ENCODE measurements at regions not wholly inside any gene's neighbourhood (a gene's known extent, or its start where the extent isn't known, plus 50 kb on each side); places are given as distances from the start of the nearest gene placed in this dataset.

GRCh38 chr14:34369648-34370030, 92.4 kb downstream of the SPTSSA start (continued):
- TF ChIP-seq, protein P1, sequence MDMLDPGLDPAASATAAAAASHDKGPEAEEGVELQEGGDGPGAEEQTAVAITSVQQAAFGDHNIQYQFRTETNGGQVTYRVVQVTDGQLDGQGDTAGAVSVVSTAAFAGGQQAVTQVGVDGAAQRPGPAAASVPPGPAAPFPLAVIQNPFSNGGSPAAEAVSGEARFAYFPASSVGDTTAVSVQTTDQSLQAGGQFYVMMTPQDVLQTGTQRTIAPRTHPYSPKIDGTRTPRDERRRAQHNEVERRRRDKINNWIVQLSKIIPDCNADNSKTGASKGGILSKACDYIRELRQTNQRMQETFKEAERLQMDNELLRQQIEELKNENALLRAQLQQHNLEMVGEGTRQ (CRISPR knock-in tag; IDR thresholded peaks at IDR 0.05) = no peak
- TF ChIP-seq FOXK1 (CRISPR knock-in tag; IDR thresholded peaks at IDR 0.05) = no peak

GRCh38 chr14:34368971-34369647, 92.9 kb downstream of the SPTSSA start:
- Mint-ChIP-seq H3K4me3 (no peak overlapping the region), H3K9me3 (no peaks in the 10 kb centered on the region), H3K27ac (no peak overlapping the region), H3K27me3 (ENCODE audit: low read depth) (no peaks in the 10 kb centered on the region), H3K36me3 (no peaks in the 10 kb centered on the region), H3K4me1 (no peaks in the 10 kb centered on the region)
- DNase-seq (ENCODE audit: low spot score) (no peak), ATAC-seq (no peak)
- CTCF ChIA-PET = no interaction called here
- TF ChIP-seq ERG (CRISPR knock-in tag; IDR thresholded peaks at IDR 0.05) = no peak
- TF ChIP-seq, protein P2, sequence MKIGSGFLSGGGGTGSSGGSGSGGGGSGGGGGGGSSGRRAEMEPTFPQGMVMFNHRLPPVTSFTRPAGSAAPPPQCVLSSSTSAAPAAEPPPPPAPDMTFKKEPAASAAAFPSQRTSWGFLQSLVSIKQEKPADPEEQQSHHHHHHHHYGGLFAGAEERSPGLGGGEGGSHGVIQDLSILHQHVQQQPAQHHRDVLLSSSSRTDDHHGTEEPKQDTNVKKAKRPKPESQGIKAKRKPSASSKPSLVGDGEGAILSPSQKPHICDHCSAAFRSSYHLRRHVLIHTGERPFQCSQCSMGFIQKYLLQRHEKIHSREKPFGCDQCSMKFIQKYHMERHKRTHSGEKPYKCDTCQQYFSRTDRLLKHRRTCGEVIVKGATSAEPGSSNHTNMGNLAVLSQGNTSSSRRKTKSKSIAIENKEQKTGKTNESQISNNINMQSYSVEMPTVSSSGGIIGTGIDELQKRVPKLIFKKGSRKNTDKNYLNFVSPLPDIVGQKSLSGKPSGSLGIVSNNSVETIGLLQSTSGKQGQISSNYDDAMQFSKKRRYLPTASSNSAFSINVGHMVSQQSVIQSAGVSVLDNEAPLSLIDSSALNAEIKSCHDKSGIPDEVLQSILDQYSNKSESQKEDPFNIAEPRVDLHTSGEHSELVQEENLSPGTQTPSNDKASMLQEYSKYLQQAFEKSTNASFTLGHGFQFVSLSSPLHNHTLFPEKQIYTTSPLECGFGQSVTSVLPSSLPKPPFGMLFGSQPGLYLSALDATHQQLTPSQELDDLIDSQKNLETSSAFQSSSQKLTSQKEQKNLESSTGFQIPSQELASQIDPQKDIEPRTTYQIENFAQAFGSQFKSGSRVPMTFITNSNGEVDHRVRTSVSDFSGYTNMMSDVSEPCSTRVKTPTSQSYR (CRISPR knock-in tag; IDR thresholded peaks at IDR 0.05) = no peak
- POLR2A ChIA-PET = no interaction called here

DNA sequence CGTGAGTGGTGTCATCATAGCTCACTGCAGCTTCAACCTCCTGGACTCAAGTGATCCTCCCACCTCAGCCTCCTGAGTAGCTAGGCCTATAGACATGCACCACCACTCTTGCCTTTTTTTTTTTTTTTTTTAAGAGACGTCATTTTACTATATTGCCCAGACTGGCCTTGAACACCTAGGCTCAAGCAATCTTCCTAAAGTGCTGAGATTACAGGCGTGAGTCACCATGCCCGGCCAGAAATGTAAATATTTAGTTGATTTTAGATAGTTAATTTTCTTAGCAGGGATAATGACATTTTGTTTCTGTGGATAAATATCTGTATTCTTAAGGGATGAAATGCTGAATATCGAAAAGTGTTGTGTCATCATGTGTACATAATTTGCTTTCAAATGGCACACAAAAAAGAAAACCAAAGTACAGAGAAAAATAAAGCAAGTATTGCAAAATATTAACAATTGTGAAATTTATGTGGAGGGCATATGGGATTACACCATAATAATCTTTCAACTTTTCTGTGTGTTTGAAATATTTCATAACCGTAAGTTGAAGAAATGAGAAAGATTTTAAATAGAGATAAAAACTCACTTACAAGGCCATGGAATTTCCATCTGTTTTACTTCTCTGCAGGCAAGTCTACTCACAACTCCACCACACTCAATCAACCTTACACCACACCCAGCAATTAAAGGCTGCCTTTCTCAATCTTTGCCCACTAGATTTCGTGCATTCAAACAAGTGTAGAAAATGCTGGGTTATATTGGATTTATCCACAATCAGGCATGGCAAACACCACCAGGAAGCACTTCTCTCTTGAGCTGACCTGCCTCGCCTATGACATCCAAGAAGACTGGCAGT, 93.7 kb downstream of the SPTSSA start:
- DNase-seq (ENCODE audit: low spot score) = no peak
- Mint-ChIP-seq H3K27ac (no peak overlapping the region), H3K9me3 (no peaks in the 10 kb centered on the region), H3K4me3 (no peak overlapping the region), H3K4me1 (no peaks in the 10 kb centered on the region), H3K27me3 (ENCODE audit: low read depth) (no peaks in the 10 kb centered on the region), H3K36me3 (no peaks in the 10 kb centered on the region)
- CTCF ChIA-PET = interaction anchor here (1.3 kb wide), 1 partner anchor 71 kb away, joined by 3 read pairs; no protein-coding TSS in a partner anchor
- no peak for ATAC-seq
- TF ChIP-seq GABPB1 (CRISPR knock-in tag; IDR thresholded peaks at IDR 0.05) (peak; percentile 68), ZNF232 (CRISPR knock-in tag; IDR thresholded peaks at IDR 0.05) (no peak)
- TF ChIP-seq, protein P3, sequence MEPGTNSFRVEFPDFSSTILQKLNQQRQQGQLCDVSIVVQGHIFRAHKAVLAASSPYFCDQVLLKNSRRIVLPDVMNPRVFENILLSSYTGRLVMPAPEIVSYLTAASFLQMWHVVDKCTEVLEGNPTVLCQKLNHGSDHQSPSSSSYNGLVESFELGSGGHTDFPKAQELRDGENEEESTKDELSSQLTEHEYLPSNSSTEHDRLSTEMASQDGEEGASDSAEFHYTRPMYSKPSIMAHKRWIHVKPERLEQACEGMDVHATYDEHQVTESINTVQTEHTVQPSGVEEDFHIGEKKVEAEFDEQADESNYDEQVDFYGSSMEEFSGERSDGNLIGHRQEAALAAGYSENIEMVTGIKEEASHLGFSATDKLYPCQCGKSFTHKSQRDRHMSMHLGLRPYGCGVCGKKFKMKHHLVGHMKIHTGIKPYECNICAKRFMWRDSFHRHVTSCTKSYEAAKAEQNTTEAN (CRISPR knock-in tag; IDR thresholded peaks at IDR 0.05) = no peak
- POLR2A ChIA-PET = interaction anchor here (0.6 kb wide), 1 partner anchor 85 kb away, joined by 3 read pairs; no protein-coding TSS in a partner anchor

DNA sequence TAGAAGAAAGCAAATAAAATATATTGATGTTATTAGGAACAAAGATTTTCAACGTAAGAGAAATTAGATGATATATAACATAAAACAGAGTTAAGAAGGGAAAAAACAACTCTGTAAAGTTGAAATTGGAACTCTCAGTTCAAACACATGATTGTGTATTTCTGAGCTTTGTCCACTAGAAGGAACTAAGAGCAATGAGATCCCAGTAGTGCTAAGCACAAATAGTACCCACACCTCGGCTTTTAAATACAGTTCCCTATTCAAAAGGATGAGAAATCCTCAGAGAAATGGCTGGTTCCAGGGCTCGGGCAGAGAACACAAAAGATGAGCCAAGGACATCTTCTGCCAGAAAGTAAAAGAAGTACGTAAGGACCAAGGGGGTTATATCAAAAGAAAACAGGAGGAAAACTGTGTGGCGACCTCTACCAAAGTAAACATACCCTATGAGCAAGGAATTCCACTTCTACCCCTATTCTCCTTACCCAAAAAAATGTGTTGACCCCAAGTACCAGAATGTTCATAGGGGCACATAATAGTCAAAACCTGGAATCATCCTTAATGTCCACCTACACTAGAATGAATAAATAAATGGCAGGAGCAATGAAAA, 96.6 kb downstream of the SPTSSA start:
- Mint-ChIP-seq H3K9me3 (no peaks in the 10 kb centered on the region), H3K27ac (no peak overlapping the region), H3K27me3 (ENCODE audit: low read depth) (no peaks in the 10 kb centered on the region), H3K36me3 (no peaks in the 10 kb centered on the region), H3K4me3 (no peak overlapping the region), H3K4me1 (no peaks in the 10 kb centered on the region)
- peak; percentile 34; the same call in 1 of the 2 replicates for ATAC-seq
- CTCF ChIA-PET = interaction anchor here (0.5 to 2.5 kb wide), 6 partner anchors 10 to 131 kb away, joined by 3 to 8 read pairs (median 4); no protein-coding TSS in a partner anchor
- TF ChIP-seq MYBL2 (CRISPR knock-in tag; IDR thresholded peaks at IDR 0.05) = no peak
- POLR2A ChIA-PET = no interaction called here
- DNase-seq (ENCODE audit: low spot score) = no peak
